GM12872 (cell line): ENCODE measurements at regions not wholly inside any gene's neighbourhood (a gene's known extent, or its start where the extent isn't known, plus 50 kb on each side); places are given as distances from the start of the nearest gene placed in this dataset.

ENCODE experiments used
- TF ChIP-seq, protein P1 (sequence below): IDR thresholded peaks from 3 replicates; pipeline ENCODE4 v1.5.1; 2011; ENCODE audit warnings: low read depth, mild to moderate bottlenecking, low read length, moderate library complexity; ENCODE audit not compliant: insufficient read depth

DNA sequence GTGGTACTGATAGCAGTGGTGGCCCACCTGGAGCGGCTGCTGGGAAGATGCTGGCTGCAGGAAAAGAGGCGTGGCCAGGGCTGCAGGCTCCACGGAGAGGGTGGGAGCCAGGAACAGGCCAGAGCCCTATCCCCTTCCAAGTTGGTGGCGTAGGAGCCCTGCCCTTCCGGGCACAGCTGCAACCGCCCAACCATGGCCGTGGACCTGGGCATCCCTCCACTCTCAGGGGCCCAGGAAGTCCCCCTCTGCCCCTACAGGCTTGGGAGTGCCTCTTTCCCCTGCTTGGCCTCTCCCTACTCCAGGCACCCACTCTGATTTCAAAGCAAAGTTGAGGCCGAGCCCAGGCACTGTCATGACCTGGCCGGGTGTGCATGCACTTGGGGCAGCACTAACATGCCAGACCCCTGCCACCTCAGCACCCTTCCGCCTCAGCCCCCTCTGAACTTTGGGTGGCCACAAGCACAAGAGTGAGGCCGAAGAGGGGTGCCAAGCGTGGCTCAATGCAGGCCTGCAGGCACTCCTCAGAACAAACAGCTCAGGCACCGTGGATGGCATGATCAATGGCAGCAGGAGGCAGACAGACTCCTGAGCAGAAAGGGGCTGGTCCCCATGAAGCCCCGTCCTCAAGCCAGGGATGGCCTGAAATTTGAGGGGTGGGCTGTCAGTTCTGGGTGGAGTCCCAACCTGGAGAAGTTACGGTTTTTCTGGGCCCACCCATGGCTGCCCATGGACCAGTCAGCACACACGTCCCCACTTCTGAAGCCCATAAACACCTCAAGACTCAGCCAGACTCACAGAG lies 164.9 kb upstream of the PRNP start:
- TF ChIP-seq, protein P1, sequence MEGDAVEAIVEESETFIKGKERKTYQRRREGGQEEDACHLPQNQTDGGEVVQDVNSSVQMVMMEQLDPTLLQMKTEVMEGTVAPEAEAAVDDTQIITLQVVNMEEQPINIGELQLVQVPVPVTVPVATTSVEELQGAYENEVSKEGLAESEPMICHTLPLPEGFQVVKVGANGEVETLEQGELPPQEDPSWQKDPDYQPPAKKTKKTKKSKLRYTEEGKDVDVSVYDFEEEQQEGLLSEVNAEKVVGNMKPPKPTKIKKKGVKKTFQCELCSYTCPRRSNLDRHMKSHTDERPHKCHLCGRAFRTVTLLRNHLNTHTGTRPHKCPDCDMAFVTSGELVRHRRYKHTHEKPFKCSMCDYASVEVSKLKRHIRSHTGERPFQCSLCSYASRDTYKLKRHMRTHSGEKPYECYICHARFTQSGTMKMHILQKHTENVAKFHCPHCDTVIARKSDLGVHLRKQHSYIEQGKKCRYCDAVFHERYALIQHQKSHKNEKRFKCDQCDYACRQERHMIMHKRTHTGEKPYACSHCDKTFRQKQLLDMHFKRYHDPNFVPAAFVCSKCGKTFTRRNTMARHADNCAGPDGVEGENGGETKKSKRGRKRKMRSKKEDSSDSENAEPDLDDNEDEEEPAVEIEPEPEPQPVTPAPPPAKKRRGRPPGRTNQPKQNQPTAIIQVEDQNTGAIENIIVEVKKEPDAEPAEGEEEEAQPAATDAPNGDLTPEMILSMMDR: no peak

GRCh38 chr20:4519534-4519933 lies 166.7 kb upstream of the PRNP start:
- TF ChIP-seq, protein P1: peak; percentile 69

DNA sequence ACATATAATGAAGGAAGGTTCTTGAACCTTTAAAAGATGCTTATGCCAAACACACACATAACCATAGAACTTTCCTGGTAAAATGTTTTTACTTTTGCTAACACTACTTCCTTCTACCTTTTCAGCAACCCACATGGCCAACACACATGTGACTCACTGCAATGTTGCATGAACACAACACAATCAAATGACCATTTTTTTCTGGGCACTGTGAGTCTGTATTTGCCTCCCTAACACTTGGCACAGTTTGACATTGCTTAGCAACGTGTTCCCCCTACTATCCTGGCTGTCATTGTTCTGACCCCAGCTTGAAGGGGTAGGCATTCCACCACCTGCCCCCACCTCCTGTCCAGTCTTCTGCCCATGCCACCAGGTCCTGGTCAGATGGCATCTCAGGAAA lies 169.4 kb upstream of the PRNP start:
- TF ChIP-seq, protein P1: no peak

GRCh38 chr20:4513720-4514119 lies 172.5 kb upstream of the PRNP start:
- TF ChIP-seq, protein P1: no peak

- TF ChIP-seq, protein P1: no peak
These were observed 173.2 kb upstream of the PRNP start for GRCh38 chr20:4512891-4513550.

DNA sequence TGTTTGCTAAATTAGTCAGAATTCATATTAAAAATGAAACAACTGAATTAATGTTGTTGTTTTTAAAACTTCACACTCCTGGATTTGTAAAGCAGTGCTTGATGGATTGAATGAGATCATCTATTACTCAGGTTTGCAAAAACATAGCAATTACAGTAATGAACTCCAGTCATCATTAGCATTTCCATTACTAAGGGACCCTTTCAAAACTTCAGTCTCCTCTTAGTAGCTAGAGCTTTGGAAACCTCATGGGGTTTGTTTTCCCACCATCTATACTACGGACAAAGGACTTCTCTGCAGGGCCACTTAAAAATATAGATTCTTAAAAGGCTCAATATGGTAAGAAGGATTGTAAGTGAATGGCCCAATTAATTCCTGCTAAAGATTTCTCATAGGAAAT lies 174.5 kb upstream of the PRNP start:
- TF ChIP-seq, protein P1: no peak

GRCh38 chr20:4509825-4510522 lies 176.3 kb upstream of the PRNP start:
- TF ChIP-seq, protein P1: no peak
